Gastrocnemius medialis (tissue), 4 donors: ENCODE measurements at regions not wholly inside any gene's neighbourhood (a gene's known extent, or its start where the extent isn't known, plus 50 kb on each side); places are given as distances from the start of the nearest gene placed in this dataset.

Source experiments
- POLR2A ChIP-seq, 2 donors: fragments of 450-650 bp; IDR thresholded peaks; one replicate each; pipeline ENCODE4 v1.6.1; 2017; ENCODE audit warnings: antibody characterized with exemption in 2 of 2, mild to moderate bottlenecking in 2 of 2, moderate library complexity in 2 of 2
- TF ChIP-seq, protein P1 (sequence below), 5 experiments: fragments of 450-650 bp in 3 of 5; fragments of 200-600 bp in 2 of 5; sonication (generic) in 2 of 5; IDR thresholded peaks in 4 of 5; conservative IDR thresholded peaks in 1 of 5; 1 replicate in 4 of 5; 2 replicates in 1 of 5; pipeline ENCODE4 v1.5.1; 2016 to 2019; ENCODE audit warnings: antibody characterized with exemption in 5 of 5, mild to moderate bottlenecking in 3 of 5, moderate library complexity in 3 of 5

GRCh38 chr2:224099861-224100643 is 61.0 kb upstream of the SERPINE2 start:
- TF ChIP-seq, protein P1, sequence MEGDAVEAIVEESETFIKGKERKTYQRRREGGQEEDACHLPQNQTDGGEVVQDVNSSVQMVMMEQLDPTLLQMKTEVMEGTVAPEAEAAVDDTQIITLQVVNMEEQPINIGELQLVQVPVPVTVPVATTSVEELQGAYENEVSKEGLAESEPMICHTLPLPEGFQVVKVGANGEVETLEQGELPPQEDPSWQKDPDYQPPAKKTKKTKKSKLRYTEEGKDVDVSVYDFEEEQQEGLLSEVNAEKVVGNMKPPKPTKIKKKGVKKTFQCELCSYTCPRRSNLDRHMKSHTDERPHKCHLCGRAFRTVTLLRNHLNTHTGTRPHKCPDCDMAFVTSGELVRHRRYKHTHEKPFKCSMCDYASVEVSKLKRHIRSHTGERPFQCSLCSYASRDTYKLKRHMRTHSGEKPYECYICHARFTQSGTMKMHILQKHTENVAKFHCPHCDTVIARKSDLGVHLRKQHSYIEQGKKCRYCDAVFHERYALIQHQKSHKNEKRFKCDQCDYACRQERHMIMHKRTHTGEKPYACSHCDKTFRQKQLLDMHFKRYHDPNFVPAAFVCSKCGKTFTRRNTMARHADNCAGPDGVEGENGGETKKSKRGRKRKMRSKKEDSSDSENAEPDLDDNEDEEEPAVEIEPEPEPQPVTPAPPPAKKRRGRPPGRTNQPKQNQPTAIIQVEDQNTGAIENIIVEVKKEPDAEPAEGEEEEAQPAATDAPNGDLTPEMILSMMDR (IDR thresholded peaks at IDR 0.05 in 4 of 5, conservative IDR thresholded peaks at IDR 0.05 in 1 of 5): no peak
- TF ChIP-seq POLR2A (IDR thresholded peaks at IDR 0.05): no peak
